ENCODE measurements at regions not wholly inside any gene's neighbourhood (a gene's known extent, or its start where the extent isn't known, plus 50 kb on each side); places are given as distances from the start of the nearest gene placed in this dataset.
"Not testable (repeated sequence)": the region's sequence is repeated elsewhere in the genome, so short reads cannot be mapped to it uniquely, and the experiment has no call there.

DNA sequence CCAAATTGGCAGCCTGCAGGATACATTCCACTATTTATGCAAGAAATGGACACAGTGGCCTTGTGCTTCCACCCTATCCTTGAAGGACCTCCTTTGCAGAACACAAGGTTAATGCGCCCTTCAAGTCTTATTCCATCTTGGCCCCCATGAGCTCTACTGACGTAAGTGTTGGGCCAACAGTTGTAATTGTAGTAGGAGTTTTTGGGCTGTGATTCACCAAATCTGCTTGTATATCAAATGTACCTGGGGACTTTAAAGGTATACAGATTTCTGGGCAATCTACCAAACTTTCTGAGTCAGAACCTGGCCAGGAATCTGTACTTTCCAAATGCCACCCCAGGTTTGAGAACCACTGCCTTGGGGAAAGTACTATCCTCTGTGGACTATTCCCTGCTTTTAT lies 100.9 kb upstream of the MARK1 start:
- TF ChIP-seq EP300 (IDR thresholded peaks at IDR 0.05; ENCODE audit: low read depth) (no peak), POLR2AphosphoS5 (IDR thresholded peaks at IDR 0.05) (no peak), POLR2A (IDR thresholded peaks at IDR 0.05) (no peak), CTCF (IDR thresholded peaks at IDR 0.05) (no peak)
- no peaks in the 10 kb centered on the region for H3K27me3 ChIP-seq
- H3K4me1 ChIP-seq = no peaks in the 10 kb centered on the region
- 84% methylated on average over 2 of the region's 2 CpGs; no CpG with 5 or more reads in 1 of the 2 donors for WGBS, 2 donors (ENCODE audit: low coverage in 1 of 2)
- no peak overlapping the region for H3K27ac ChIP-seq
- DNase-seq = no peak
- in situ Hi-C loops (cut with MboI; ENCODE audit: low pct_ligation_motif_present in 1 of 4, low pct_unique_long_range_greater_than_20kb in 1 of 4, low sequenced_read_pairs in 3 of 4) = no loop called here
- intact Hi-C loops (cut with DNase I; ENCODE audit: low total_unique reads) = no loop called here
- no peaks in the 10 kb centered on the region for H3K9me3 ChIP-seq
- H3K4me3 ChIP-seq = no peak overlapping the region
- no peaks in the 10 kb centered on the region for H3K36me3 ChIP-seq

- Histone ChIP-seq H3K27me3 (no peaks in the 10 kb centered on the region), H3K27ac (no peak overlapping the region), H3K9me3 (no peaks in the 10 kb centered on the region), H3K4me1 (no peaks in the 10 kb centered on the region), H3K4me3 (no peak overlapping the region), H3K36me3 (no peaks in the 10 kb centered on the region)
- WGBS, 2 donors (ENCODE audit: low coverage in 1 of 2) = 80 to 91% methylated on average over 1 of the region's 1 CpG
- in situ Hi-C loops (cut with MboI; ENCODE audit: low pct_ligation_motif_present in 1 of 4, low pct_unique_long_range_greater_than_20kb in 1 of 4, low sequenced_read_pairs in 3 of 4) (no loop called here), intact Hi-C loops (cut with DNase I; ENCODE audit: low total_unique reads) (no loop called here)
- TF ChIP-seq CTCF (IDR thresholded peaks at IDR 0.05) (no peak), EP300 (IDR thresholded peaks at IDR 0.05; ENCODE audit: low read depth) (no peak), POLR2AphosphoS5 (IDR thresholded peaks at IDR 0.05) (no peak), POLR2A (IDR thresholded peaks at IDR 0.05) (no peak)
- no peak for DNase-seq
Observed at GRCh38 chr1:220425852-220426251, 102.1 kb upstream of the MARK1 start.

DNA sequence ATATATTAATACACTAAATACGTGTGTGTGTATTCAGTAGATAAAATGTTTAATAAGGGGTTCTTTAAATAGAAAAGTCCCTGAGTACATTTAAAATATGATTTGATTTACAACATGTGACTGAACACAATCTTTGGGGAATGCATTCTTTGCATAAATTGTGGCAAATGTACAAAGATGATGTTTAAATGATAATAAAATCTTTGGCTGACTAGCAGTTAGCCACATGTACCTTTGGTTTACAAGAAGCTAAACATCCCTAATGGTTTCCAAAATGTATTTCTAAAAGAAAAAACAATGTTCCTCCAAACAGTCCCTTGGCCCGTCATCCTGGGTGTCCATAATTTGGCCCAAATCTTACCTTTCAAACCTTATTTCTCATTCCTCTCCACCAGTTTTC lies 106.4 kb upstream of the MARK1 start:
- no peak for DNase-seq
- Histone ChIP-seq H3K4me3 (no peak overlapping the region), H3K36me3 (no peaks in the 10 kb centered on the region), H3K9me3 (no peaks in the 10 kb centered on the region), H3K4me1 (no peaks in the 10 kb centered on the region), H3K27me3 (no peaks in the 10 kb centered on the region), H3K27ac (no peak overlapping the region)
- intact Hi-C loops (cut with DNase I; ENCODE audit: low total_unique reads) (no loop called here), in situ Hi-C loops (cut with MboI; ENCODE audit: low pct_ligation_motif_present in 1 of 4, low pct_unique_long_range_greater_than_20kb in 1 of 4, low sequenced_read_pairs in 3 of 4) (no loop called here)
- WGBS, 2 donors (ENCODE audit: low coverage in 1 of 2) = 57 to 60% methylated on average over 2 of the region's 2 CpGs
- TF ChIP-seq POLR2A (IDR thresholded peaks at IDR 0.05) (no peak), EP300 (IDR thresholded peaks at IDR 0.05; ENCODE audit: low read depth) (no peak), POLR2AphosphoS5 (IDR thresholded peaks at IDR 0.05) (no peak), CTCF (IDR thresholded peaks at IDR 0.05) (no peak)

DNA sequence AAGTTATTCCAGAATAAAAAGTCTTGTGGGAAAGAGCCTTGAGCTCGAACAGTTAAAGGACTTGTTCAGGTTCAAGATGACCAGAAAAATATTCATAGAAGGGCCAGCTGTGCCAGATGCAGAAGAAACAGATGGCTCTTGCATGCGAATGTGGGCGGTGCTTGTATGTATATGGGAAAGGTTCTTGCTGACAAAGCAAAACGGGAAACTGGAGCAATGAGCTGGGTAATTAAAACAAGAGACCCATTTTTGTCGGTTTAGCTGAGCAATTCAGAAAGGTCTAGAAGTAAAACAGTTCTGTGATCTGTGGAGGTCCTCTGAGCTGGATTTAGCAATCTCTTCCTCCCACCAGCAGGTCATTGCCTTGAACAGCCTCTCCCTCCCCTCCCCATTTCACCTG lies 107.2 kb upstream of the MARK1 start:
- TF ChIP-seq EP300 (IDR thresholded peaks at IDR 0.05; ENCODE audit: low read depth) (no peak), POLR2A (IDR thresholded peaks at IDR 0.05) (no peak), POLR2AphosphoS5 (IDR thresholded peaks at IDR 0.05) (no peak), CTCF (IDR thresholded peaks at IDR 0.05) (no peak)
- intact Hi-C loops (cut with DNase I; ENCODE audit: low total_unique reads) = no loop called here
- WGBS, 2 donors (ENCODE audit: low coverage in 1 of 2) = 53 to 58% methylated on average over 5 of the region's 5 CpGs

GRCh38 chr1:220412382-220412781 lies 115.6 kb upstream of the MARK1 start:
- WGBS, 2 donors (ENCODE audit: low coverage in 1 of 2) = 80% methylated on average over 12 of the region's 19 CpGs; no CpG with 5 or more reads in 1 of the 2 donors
- DNase-seq; H3K9me3 ChIP-seq; H3K4me3 ChIP-seq; H3K4me1 ChIP-seq; H3K27ac ChIP-seq; in situ Hi-C loops (cut with MboI; ENCODE audit: low pct_ligation_motif_present in 1 of 4, low pct_unique_long_range_greater_than_20kb in 1 of 4, low sequenced_read_pairs in 3 of 4); H3K27me3 ChIP-seq; H3K36me3 ChIP-seq; intact Hi-C loops (cut with DNase I; ENCODE audit: low total_unique reads): not testable (repeated sequence)

More for the DNA sequence above, 107.2 kb upstream of the MARK1 start:
- Histone ChIP-seq H3K9me3 (no peaks in the 10 kb centered on the region), H3K27me3 (no peaks in the 10 kb centered on the region), H3K4me3 (no peak overlapping the region), H3K27ac (no peak overlapping the region), H3K4me1 (no peaks in the 10 kb centered on the region), H3K36me3 (no peaks in the 10 kb centered on the region)
- DNase-seq = no peak
- in situ Hi-C loops (cut with MboI; ENCODE audit: low pct_ligation_motif_present in 1 of 4, low pct_unique_long_range_greater_than_20kb in 1 of 4, low sequenced_read_pairs in 3 of 4) = no loop called here
